Nephron (organoid): ENCODE measurements at regions not wholly inside any gene's neighbourhood (a gene's known extent, or its start where the extent isn't known, plus 50 kb on each side); places are given as distances from the start of the nearest gene placed in this dataset.

Experiments used
- H3K27ac Mint-ChIP-seq, 3 experiments: 2 replicates each; pipeline ENCODE4 v1.8.0; 2020; ENCODE audit warnings: mixed read lengths in 3 of 3, mild to moderate bottlenecking in 2 of 3, moderate library complexity in 1 of 3
- H3K27me3 Mint-ChIP-seq: 2 replicates; pipeline ENCODE4 v1.8.0; 2021; ENCODE audit warnings: low read depth, mild to moderate bottlenecking, moderate library complexity, mixed read lengths
- H3K36me3 Mint-ChIP-seq: 2 replicates; pipeline ENCODE4 v1.8.0; 2020; ENCODE audit warnings: low read depth, mixed read lengths
- H3K4me1 Mint-ChIP-seq: 2 replicates; pipeline ENCODE4 v1.8.0; 2020; ENCODE audit warnings: mixed read lengths
- H3K4me3 Mint-ChIP-seq, 3 experiments: 2 replicates each; pipeline ENCODE4 v1.8.0; 2020; ENCODE audit warnings: mild to moderate bottlenecking in 3 of 3, mixed read lengths in 3 of 3, moderate library complexity in 2 of 3
- H3K9me3 Mint-ChIP-seq: 2 replicates; pipeline ENCODE4 v1.8.0; 2020; ENCODE audit warnings: mixed read lengths
- CTCF ChIP-seq, 3 experiments: fragments of 200-600 bp; sonication (generic); IDR thresholded peaks; one replicate each; pipeline ENCODE4 v1.5.0; 2021; ENCODE audit warnings: antibody characterized with exemption in 3 of 3; ENCODE audit not compliant: unreplicated experiment in 3 of 3

- H3K4me3 Mint-ChIP-seq: no peak overlapping the region
- H3K27me3 Mint-ChIP-seq: no peaks in the 10 kb centered on the region
- peak overlapping the region; percentile 85 to 90 (median 89) for H3K27ac Mint-ChIP-seq
- peaks cover 26% of the 10 kb centered on the region for H3K4me1 Mint-ChIP-seq
- H3K9me3 Mint-ChIP-seq: no peaks in the 10 kb centered on the region
- no peak for TF ChIP-seq CTCF (IDR thresholded peaks at IDR 0.05; ENCODE audit: unreplicated experiment in 3 of 3)
- no peaks in the 10 kb centered on the region for H3K36me3 Mint-ChIP-seq
Measured at GRCh38 chr5:93107805-93108520, 473.1 kb downstream of the NR2F1-AS1 start.

DNA sequence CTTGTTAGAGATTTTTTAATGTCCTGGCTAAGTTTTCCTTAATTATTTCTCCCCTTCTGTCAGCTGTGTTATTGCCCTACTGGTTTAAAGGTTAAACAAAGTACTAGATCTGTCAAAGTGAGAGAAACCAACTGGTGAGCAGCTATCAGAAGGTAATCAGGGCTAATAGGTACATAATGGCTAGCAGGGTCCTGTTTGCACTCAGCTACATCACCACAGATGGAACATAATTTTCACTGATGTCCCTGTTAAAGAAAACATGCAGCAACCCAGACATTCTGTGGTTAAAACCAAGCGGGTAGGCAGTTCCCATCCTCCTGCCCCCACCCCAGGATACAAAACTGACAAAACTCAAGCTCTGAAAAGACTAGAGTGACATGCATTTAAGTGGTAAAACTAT, 473.9 kb downstream of the NR2F1-AS1 start:
- TF ChIP-seq CTCF (IDR thresholded peaks at IDR 0.05; ENCODE audit: unreplicated experiment in 3 of 3): no peak
- Mint-ChIP-seq H3K4me1 (peaks cover 31% of the 10 kb centered on the region), H3K4me3 (peak overlapping the region in 1 of 3 experiments; percentile 1), H3K27ac (peak overlapping the region; percentile 85 to 90 (median 89)), H3K36me3 (peaks cover 4% of the 10 kb centered on the region), H3K27me3 (no peaks in the 10 kb centered on the region), H3K9me3 (peaks cover 3% of the 10 kb centered on the region)

DNA sequence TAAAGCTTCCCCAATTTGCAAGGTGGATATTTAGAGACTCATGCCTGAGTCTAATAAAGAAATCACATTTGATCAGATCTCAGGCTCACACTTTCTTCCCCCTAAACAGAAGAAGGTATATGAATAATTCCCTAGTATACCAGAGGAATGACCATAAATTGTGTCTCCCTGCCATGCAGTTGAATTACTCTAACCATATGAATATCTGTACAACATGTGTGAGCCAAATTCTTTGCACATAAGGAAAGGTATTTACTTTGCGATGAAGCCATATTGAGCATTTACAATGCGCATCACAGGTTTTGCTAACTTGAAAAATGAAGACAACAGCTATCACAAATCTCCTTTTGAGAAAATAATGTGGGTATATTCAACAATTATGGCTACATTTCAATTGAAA, 479.4 kb downstream of the NR2F1-AS1 start:
- no peak for TF ChIP-seq CTCF (IDR thresholded peaks at IDR 0.05; ENCODE audit: unreplicated experiment in 3 of 3)
- H3K4me3 Mint-ChIP-seq: no peak overlapping the region
- no peaks in the 10 kb centered on the region for H3K27me3 Mint-ChIP-seq

GRCh38 chr5:93100976-93101375, 480.0 kb downstream of the NR2F1-AS1 start:
- TF ChIP-seq CTCF (IDR thresholded peaks at IDR 0.05; ENCODE audit: unreplicated experiment in 3 of 3): no peak
- H3K9me3 Mint-ChIP-seq: peaks cover 11% of the 10 kb centered on the region
- H3K4me1 Mint-ChIP-seq: peaks cover 29% of the 10 kb centered on the region
- H3K36me3 Mint-ChIP-seq: peaks cover 7% of the 10 kb centered on the region
- no peaks in the 10 kb centered on the region for H3K27me3 Mint-ChIP-seq
- peak overlapping the region; percentile 85 to 90 (median 88) for H3K27ac Mint-ChIP-seq
- H3K4me3 Mint-ChIP-seq: no peak overlapping the region

More for the DNA sequence above, 479.4 kb downstream of the NR2F1-AS1 start:
- peaks cover 34% of the 10 kb centered on the region for H3K4me1 Mint-ChIP-seq
- no peak overlapping the region for H3K27ac Mint-ChIP-seq
- H3K36me3 Mint-ChIP-seq: peaks cover 4% of the 10 kb centered on the region
- peaks cover 6% of the 10 kb centered on the region for H3K9me3 Mint-ChIP-seq

DNA sequence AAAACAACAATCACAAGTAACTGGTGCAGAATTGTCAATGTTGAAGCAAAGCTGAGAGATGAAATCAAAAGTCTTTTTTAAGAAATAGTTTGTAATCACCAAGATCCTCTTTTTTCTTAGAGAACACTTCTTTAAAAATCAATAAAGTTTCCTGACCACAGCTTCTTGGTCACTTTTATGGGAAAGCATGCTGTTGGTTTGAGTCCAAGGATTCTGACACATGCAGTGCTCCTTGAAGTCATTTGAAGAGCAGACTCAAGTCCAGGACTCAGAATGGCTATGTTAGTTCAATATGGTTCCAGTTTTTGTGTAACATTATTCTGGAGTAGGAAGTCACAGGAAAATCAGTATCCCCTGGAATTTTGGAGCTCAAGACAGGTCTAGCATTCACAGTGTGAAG, 480.6 kb downstream of the NR2F1-AS1 start:
- Mint-ChIP-seq H3K4me3 (no peak overlapping the region), H3K36me3 (peaks cover 7% of the 10 kb centered on the region), H3K27ac (peak overlapping the region; percentile 85 to 90 (median 88)), H3K27me3 (no peaks in the 10 kb centered on the region), H3K4me1 (peaks cover 25% of the 10 kb centered on the region), H3K9me3 (peaks cover 11% of the 10 kb centered on the region)
- no peak for TF ChIP-seq CTCF (IDR thresholded peaks at IDR 0.05; ENCODE audit: unreplicated experiment in 3 of 3)

DNA sequence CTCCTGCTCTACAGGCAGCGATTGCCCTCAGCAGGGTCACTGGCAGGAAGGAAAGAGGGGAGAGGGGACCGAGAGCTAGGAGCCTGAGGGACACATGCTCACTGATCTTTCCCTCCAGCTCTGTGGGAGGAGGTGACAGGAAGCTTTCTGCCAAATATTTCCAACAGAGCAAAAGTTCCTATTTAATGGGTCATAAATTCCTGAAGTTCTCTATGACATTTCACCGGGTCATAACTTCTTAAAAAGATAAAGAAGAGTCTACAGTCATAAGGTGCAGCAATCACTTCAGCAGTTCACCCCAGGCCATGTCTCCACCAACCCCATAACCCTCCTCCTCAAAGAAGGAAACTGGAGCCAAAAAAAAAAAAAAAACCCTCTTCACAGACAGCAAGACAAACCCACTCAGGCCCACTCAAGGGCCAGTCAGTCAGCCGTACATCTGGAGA, 481.1 kb downstream of the NR2F1-AS1 start:
- peaks cover 23% of the 10 kb centered on the region for H3K4me1 Mint-ChIP-seq

More for the DNA sequence above, 481.1 kb downstream of the NR2F1-AS1 start:
- Mint-ChIP-seq H3K27ac (peak overlapping the region; percentile 85 to 90 (median 88)), H3K36me3 (peaks cover 7% of the 10 kb centered on the region), H3K27me3 (no peaks in the 10 kb centered on the region), H3K4me3 (no peak overlapping the region), H3K9me3 (peaks cover 11% of the 10 kb centered on the region)
- no peak for TF ChIP-seq CTCF (IDR thresholded peaks at IDR 0.05; ENCODE audit: unreplicated experiment in 3 of 3)
